HG03159 (cell line): ENCODE measurements at regions not wholly inside any gene's neighbourhood (a gene's known extent, or its start where the extent isn't known, plus 50 kb on each side); places are given as distances from the start of the nearest gene placed in this dataset.

Experiments
- ATAC-seq: cut with Tn5 transposase; IDR thresholded peaks from one replicate; pipeline ENCODE4 v1.9.1; 2021; ENCODE audit warnings: mild to moderate bottlenecking, moderate library complexity; ENCODE audit not compliant: unreplicated experiment

DNA sequence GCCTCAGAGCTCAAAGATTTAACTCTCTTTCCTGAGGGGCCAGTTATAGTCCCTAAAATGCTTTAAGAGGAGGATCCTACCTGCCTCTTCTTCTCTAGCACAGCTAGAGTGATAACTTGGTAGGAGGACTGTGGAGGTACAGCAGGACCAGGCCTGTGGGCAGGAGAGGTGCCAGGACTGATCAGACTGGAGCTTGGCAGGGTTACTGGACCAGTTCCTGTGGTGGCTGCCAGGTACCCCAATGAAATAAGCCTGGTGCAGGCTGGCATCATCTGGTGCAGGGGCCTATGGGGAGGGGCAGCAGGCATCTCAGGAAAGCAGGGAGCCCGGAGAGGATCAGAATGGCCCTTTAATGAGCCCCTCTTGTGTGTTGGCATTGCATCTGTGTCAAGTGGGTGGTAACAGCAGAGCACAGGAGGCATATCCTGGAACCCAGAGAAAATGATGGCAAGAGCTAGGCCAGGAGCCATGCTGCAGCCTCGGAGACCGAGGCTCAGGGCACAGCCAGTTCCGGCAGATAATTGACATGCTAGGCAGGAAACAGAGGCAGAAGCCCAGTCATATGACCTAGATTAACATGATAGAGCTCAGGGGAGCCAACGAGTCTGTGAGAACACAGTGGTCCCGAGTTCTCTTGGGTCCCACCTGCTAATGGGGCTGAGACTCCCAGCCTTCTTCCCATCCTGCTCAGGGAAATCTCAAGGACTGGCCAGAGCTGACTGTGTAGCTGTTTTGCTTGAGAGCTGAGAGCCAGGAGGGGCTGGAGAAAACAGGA is 187.5 kb upstream of the ZBED5 start:
- no peak for ATAC-seq

DNA sequence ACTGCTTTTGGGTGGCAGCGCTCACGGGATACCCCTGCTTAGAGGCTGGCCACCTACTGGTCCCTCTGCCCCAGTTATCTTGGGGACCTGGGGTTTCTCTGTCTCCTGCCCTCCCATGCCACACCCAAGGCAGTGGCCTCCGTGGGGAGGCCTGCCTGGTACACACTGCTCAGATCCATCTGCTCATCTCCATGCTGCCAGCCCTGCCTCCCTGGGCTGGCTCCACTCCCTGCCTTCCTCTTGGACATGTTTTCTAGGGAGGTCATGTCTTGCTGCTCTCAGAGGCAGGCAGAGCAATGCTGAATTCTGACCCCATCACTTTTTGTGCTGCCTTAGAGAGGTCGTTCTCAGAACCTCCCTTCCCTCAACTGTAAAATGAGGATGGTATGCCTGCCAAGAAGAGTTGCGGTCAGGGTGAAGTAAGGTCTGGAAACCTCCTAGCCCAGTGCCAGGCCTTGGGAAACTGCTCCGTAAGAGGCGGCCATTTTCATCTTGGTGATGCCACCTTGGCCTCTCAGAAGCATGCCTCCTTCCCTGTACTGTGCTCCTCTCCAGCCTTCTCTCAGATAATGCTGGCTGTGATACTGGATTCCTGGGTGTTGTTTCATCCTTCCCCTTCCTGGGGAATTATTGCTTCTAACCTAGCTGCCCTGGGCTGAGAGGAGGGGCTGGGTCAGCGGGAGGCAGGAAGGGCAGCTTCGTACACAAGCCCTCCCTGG is 186.4 kb upstream of the ZBED5 start:
- no peak for ATAC-seq

GRCh38 chr11:11043721-11044120 is 185.9 kb upstream of the ZBED5 start:
- no peak for ATAC-seq

DNA sequence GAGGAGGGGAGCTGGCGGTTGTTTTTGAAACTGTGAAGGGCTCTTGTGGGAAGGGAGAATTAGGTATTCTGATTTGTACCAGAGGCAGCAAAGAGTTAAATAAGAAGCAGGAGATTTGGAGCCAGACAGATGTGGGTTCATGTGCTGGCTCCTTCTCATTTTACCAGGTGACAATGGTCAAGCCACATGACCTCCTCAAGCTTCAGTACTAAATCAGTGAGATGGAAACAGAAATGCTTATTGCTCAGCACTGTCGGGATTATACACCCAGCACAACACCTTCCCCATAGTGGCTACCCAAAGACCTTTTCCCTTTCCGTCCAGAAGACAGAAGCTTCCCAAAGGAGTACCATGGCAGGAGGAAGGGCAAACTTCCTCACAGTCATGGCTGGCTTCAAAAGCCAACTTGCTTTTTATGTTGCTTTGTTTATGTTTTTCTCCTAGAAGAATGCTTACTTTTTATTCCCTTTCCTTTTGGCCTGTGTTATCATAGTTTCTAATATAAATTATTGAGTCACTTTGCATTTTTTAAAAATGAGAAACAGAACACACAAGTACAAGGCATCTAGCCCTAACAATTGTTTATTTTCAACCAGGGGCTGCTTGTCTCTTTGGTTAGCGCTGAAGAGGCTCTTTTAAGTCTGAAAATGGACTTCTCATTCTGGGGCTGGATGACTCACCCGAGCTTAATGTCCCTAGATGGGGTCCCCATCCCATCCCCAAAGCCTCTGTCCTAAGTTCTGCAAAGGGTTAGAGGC is 181.5 kb upstream of the ZBED5 start:
- no peak for ATAC-seq

DNA sequence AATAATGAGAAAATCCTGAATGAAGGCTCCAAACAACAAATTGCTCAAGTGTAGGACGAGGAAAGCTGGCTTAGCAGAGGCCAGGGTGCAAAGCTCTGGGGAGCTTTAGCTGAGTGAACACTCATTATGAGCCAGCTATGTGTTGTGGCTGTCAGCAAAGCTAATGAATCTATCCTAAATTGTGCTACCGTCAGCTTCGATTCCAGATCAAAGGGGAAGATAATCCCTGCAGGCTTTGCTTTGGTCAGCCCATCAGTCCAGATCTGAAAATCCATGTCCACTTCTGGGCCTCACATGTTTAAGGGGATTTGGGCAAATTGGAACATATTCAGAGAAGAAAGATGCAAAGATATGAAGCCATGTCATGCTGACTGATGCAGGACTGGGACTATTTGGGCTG is 180.9 kb upstream of the ZBED5 start:
- ATAC-seq = no peak

DNA sequence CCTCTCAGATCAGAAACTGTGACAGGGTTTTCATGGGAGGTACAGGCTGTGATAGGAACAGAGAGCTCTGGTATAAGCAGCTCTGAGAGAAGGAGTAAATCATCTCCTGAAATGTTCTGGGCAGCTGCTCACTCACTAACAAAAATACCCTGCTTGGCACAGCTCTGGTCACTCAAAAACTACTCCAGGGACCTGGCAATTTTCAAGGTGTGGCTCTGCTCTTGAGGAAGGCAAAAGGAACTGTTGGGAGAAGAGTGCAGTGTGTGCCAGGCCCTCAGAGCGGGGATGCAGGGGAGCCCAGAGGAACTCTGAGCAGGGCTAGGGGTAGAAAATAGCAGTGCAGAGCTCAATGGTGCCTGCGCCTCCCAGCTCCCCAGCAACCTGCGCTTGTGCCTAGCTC is 180.5 kb upstream of the ZBED5 start:
- ATAC-seq = no peak

DNA sequence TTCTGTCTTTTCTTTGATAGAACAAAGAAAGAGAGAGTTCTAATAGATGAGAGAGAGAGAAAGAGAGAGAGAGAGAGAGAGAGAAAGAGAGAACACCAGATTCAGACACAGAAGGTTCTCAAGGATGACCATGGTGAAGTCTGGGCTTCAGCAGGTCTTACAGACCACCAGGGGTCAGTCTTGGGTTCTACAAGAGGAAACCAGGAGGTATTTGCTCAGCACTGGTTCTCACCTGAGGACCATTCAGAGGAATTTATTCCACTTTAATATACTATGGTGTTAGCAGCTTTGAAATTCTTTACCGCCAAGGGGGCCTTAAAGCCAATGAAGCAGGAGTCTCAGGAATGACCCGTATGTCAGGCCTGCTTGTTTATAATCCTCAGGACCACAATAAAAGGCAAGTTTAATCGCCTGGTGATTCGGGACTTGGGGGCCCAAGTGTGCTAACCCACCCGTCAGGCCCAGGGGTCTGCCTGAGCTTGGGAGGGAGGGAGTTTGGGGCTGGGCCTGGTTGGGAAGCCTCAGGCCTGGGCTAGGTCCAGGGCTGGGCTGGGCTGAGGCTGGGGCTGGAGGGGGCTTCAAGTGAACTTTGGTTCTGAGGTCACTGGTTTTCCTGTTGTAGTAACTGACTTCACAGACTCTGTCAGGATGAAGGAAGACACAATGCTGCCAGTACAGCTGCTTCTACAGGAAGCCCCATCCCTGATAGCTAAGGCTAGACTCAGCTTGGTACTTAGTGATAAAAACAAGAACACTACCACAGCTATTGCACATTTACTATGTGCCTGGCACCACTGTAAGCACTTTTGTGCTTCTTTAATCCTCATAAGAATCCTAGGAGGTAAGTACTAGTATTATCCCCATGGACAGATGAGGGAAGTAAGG is 179.2 kb upstream of the ZBED5 start:
- ATAC-seq = no peak

DNA sequence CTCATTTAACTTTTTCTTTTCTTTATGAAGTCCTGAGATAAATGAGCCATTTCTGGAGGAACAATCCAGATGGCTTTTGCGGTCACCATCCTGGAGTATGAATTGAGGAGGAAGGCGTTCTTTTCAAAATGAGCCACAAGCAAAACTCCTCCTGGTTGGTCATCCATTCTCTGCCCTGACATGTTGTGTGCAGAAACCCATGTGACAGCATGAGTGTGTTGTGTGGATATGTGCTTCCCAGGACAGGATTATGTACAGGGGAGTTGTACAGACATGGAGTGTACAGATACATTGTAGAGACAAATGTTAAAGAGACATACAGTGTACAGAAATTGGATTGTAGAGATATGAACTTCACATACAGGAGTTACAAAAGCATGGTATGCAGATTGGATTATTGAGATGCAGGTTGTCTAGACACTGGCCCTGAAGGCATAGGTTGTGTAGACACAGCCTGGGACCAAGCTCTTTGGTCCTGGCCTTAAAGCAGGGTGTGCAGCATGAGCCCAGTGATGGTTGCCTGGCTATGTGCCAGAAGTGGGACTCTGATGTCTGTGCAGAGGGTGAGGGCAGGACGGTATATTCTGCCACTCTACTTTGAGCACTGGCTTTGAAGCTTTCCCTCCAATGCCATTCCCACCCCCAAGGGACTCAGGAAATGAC is 178.5 kb upstream of the ZBED5 start:
- no peak for ATAC-seq

DNA sequence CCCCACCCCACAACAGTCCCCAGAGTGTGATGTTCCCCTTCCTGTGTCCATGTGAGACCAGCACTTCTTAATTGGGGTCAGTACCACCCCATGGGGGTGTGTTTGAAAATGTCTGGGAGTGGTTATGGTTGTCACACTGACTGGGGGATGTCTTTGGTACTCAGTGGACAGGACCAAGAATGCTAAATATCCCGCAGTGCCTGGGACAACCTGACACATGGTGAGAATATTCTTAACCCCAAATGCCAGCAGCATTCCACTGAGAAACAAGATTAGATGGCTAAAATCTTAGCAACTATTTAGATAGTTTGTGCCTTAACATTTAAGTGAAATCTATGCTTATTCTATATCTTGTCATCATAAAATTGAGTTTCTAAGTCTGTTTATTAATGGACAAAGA is 177.5 kb upstream of the ZBED5 start:
- no peak for ATAC-seq

- no peak for ATAC-seq
These were observed 176.6 kb upstream of the ZBED5 start for GRCh38 chr11:11034476-11034875.

- ATAC-seq = no peak
These were observed 174.2 kb upstream of the ZBED5 start for GRCh38 chr11:11032066-11032465.

- no peak for ATAC-seq
These were observed 171.2 kb upstream of the ZBED5 start for GRCh38 chr11:11029027-11029426.

DNA sequence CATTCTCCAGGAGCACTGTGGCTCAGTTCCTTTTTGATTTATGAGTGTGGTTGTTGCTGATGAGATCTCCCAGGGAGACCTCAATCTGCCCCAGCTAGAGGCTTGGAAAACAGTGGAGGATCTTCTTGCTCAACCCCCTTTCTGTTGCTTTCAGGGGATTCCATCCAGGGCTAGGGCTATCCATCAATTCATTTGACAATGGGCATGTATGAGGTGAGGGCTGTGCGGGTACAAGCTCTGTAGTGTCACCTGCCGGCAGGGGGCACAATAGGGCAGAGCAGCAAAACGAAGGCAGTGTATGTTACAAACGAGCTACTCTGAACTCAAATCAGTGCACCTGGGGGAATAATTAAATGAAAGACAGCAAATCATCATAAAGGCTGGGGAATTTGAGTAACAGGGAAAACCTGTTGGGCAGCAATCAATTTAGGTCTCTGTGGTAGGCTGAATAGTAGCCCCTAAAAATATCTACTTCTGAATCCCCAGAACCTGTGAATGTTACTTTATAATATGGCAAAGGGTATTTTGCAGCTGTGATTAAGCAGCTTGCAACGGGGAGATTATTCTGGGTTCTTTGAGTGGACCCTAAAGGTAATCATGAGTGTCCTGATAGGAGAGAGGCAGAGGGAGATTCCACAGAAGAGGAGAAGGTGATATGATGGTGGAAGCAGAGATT is 170.3 kb upstream of the ZBED5 start:
- no peak for ATAC-seq

DNA sequence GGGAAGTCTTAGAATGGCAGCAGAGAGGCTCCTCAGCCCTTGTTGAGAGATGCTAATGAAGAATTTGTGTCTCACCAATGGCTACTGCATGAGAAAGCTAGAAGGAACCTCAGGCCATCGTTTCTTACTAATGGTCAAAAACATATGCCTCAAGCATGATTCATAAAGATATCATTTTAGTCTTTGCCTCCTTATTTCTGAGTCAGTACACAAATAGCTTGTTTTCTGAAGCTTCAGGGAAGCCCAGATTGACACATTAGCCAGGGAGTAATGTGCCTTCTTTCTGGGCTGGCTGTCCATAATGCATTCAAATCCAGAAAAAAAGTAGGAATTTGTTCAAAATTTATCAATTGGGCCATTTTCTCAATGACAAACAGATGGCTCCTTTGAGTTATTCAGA is 169.4 kb upstream of the ZBED5 start:
- ATAC-seq = no peak

DNA sequence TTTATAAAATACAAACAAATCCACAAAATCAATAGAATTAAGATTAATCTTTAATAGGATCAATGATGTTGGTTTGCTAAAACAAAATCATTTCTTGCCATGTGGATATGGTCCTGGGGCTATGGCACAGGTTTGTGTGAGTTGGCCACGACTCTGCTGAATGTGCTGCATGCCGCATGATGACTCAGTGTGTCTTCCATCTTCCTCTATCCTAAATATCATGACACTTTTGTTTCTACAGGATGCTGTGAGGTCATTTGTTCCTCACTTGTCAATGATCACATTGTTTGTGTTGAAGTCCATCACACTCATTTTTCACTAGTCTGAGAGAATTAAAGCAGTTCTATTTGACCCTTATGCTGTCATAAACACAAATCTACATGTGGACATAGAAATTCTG is 167.2 kb upstream of the ZBED5 start:
- ATAC-seq = no peak

GRCh38 chr11:11022125-11022730 is 164.4 kb upstream of the ZBED5 start:
- no peak for ATAC-seq

- no peak for ATAC-seq
These were observed 163.7 kb upstream of the ZBED5 start for GRCh38 chr11:11021563-11021962.

- ATAC-seq = no peak
These were observed 162.9 kb upstream of the ZBED5 start for GRCh38 chr11:11020747-11021149.

- ATAC-seq = no peak
These were observed 162.4 kb upstream of the ZBED5 start for GRCh38 chr11:11020219-11020726.
